ENCODE measurements at regions not wholly inside any gene's neighbourhood (a gene's known extent, or its start where the extent isn't known, plus 50 kb on each side); places are given as distances from the start of the nearest gene placed in this dataset.

- no peak for TF ChIP-seq FOXA2 (IDR thresholded peaks at IDR 0.05)
- no peak for TF ChIP-seq RAD21 (IDR thresholded peaks at IDR 0.05)
- TF ChIP-seq JUND (IDR thresholded peaks at IDR 0.05) = no peak
- no peak for TF ChIP-seq ZBTB33 (IDR thresholded peaks at IDR 0.05)
- TF ChIP-seq ATF3 (IDR thresholded peaks at IDR 0.05) = no peak
- no peak for TF ChIP-seq EGR1 (IDR thresholded peaks at IDR 0.05; ENCODE audit: low read depth in 2 of 2)
- TF ChIP-seq HNF4A (conservative IDR thresholded peaks at IDR 0.05) = no peak
- TF ChIP-seq SP1 (IDR thresholded peaks at IDR 0.05) = no peak
- no peak for TF ChIP-seq TAF1 (conservative IDR thresholded peaks at IDR 0.05)
- no peak for TF ChIP-seq NR2F2 (IDR thresholded peaks at IDR 0.05)
- no peak overlapping the region for H3K4me3 ChIP-seq (ENCODE audit: low read depth in 1 of 3, low read length in 3 of 3)
- no peaks in the 10 kb centered on the region for H3K9me3 ChIP-seq (ENCODE audit: control insufficient read depth in 4 of 4, low read length in 3 of 4)
- 92% methylated on average over 19 of the region's 19 CpGs for WGBS
- no peaks in the 10 kb centered on the region for H3K36me3 ChIP-seq (ENCODE audit: control insufficient read depth in 4 of 4, insufficient read depth in 3 of 4, low read depth in 1 of 4, low read length in 3 of 4)
- no peaks in the 10 kb centered on the region for H3K4me1 ChIP-seq (ENCODE audit: control insufficient read depth in 4 of 4, insufficient read depth in 4 of 4, low read length in 3 of 4)
- H3K27me3 ChIP-seq (ENCODE audit: control insufficient read depth in 4 of 4, insufficient read depth in 4 of 4, low read length in 3 of 4) = peaks cover 0 to 5% (median 0%) of the 10 kb centered on the region in 4 donors
- H3K27ac ChIP-seq (ENCODE audit: low read depth in 1 of 2, low read length in 2 of 2) = no peak overlapping the region
- H3K9ac ChIP-seq (ENCODE audit: low read depth in 1 of 2, low read length in 2 of 2) = no peak overlapping the region
- no peak for DNase-seq (ENCODE audit: low spot score)
Observed at GRCh38 chr10:129136951-129137350, 330.1 kb upstream of the MGMT start.

GRCh38 chr10:129140921-129141885 lies 325.8 kb upstream of the MGMT start:
- H3K27ac ChIP-seq (ENCODE audit: low read depth in 1 of 2, low read length in 2 of 2) = no peak overlapping the region
- no peak for DNase-seq (ENCODE audit: low spot score)
- no peak overlapping the region for H3K4me3 ChIP-seq (ENCODE audit: low read depth in 1 of 3, low read length in 3 of 3)
- no peaks in the 10 kb centered on the region for H3K9me3 ChIP-seq (ENCODE audit: control insufficient read depth in 4 of 4, low read length in 3 of 4)
- WGBS = 64% methylated on average over 18 of the region's 18 CpGs
- H3K36me3 ChIP-seq (ENCODE audit: control insufficient read depth in 4 of 4, insufficient read depth in 3 of 4, low read depth in 1 of 4, low read length in 3 of 4) = no peaks in the 10 kb centered on the region
- TF ChIP-seq YY1 (IDR thresholded peaks at IDR 0.05) (no peak), GABPA (IDR thresholded peaks at IDR 0.05 in 1 of 2, conservative IDR thresholded peaks at IDR 0.05 in 1 of 2) (no peak), CTCF (IDR thresholded peaks at IDR 0.05; ENCODE audit: low read depth, low read length, missing input control) (no peak), HNF4G (IDR thresholded peaks at IDR 0.05) (no peak), NR2F2 (IDR thresholded peaks at IDR 0.05) (no peak), ATF3 (IDR thresholded peaks at IDR 0.05) (no peak), FOXA1 (IDR thresholded peaks at IDR 0.05) (no peak), JUND (IDR thresholded peaks at IDR 0.05) (no peak), ZBTB33 (IDR thresholded peaks at IDR 0.05) (no peak), MAX (IDR thresholded peaks at IDR 0.05) (no peak), SP1 (IDR thresholded peaks at IDR 0.05) (no peak), TAF1 (conservative IDR thresholded peaks at IDR 0.05) (no peak), REST (IDR thresholded peaks at IDR 0.05) (no peak), FOXA2 (IDR thresholded peaks at IDR 0.05) (no peak), HNF4A (conservative IDR thresholded peaks at IDR 0.05) (no peak), EGR1 (IDR thresholded peaks at IDR 0.05; ENCODE audit: low read depth in 2 of 2) (no peak), RAD21 (IDR thresholded peaks at IDR 0.05) (no peak)
- H3K4me1 ChIP-seq (ENCODE audit: control insufficient read depth in 4 of 4, insufficient read depth in 4 of 4, low read length in 3 of 4) = no peaks in the 10 kb centered on the region
- no peak overlapping the region for H3K9ac ChIP-seq (ENCODE audit: low read depth in 1 of 2, low read length in 2 of 2)
- H3K27me3 ChIP-seq (ENCODE audit: control insufficient read depth in 4 of 4, insufficient read depth in 4 of 4, low read length in 3 of 4) = peaks cover 0 to 5% (median 0%) of the 10 kb centered on the region in 4 donors

Measured in liver (tissue), 8 donors.